ENCODE measurements at regions not wholly inside any gene's neighbourhood (a gene's known extent, or its start where the extent isn't known, plus 50 kb on each side); places are given as distances from the start of the nearest gene placed in this dataset.

GRCh38 chr12:67514502-67514901 lies 134.0 kb upstream of the DYRK2 start:
- Histone ChIP-seq H3K4me3 (no peak overlapping the region), H3K27ac (no peak overlapping the region), H3K9me3 (no peaks in the 10 kb centered on the region), H3K36me3 (ENCODE audit: low read depth, missing control alignments) (no peaks in the 10 kb centered on the region), H3K4me1 (no peaks in the 10 kb centered on the region), H3K27me3 (no peaks in the 10 kb centered on the region)
- TF ChIP-seq POLR2A (IDR thresholded peaks at IDR 0.05) (no peak), CTCF (IDR thresholded peaks at IDR 0.05) (no peak)
- WGBS, 2 donors = 94 to 96% methylated on average over 3 of the region's 3 CpGs
- intact Hi-C loops (cut with DNase I; ENCODE audit: low total_unique reads) = no loop called here
- DNase-seq = no peak

GRCh38 chr12:67515679-67516340 lies 132.7 kb upstream of the DYRK2 start:
- Histone ChIP-seq H3K36me3 (ENCODE audit: low read depth, missing control alignments) (no peaks in the 10 kb centered on the region), H3K27ac (no peak overlapping the region), H3K4me1 (no peaks in the 10 kb centered on the region), H3K9me3 (no peaks in the 10 kb centered on the region), H3K27me3 (no peaks in the 10 kb centered on the region), H3K4me3 (no peak overlapping the region)
- 85 to 89% methylated on average over 10 of the region's 10 CpGs for WGBS, 2 donors
- TF ChIP-seq CTCF (IDR thresholded peaks at IDR 0.05) = no peak
- no peak for TF ChIP-seq POLR2A (IDR thresholded peaks at IDR 0.05)
- intact Hi-C loops (cut with DNase I; ENCODE audit: low total_unique reads) = no loop called here
- DNase-seq = no peak

- no peaks in the 10 kb centered on the region for H3K36me3 ChIP-seq (ENCODE audit: low read depth, missing control alignments)
- H3K4me1 ChIP-seq = no peaks in the 10 kb centered on the region
- no peak for TF ChIP-seq CTCF (IDR thresholded peaks at IDR 0.05)
- no peak for TF ChIP-seq POLR2A (IDR thresholded peaks at IDR 0.05)
- WGBS, 2 donors = 70 to 75% methylated on average over 16 of the region's 16 CpGs
- no peaks in the 10 kb centered on the region for H3K27me3 ChIP-seq
- H3K27ac ChIP-seq = no peak overlapping the region
- intact Hi-C loops (cut with DNase I; ENCODE audit: low total_unique reads) = no loop called here
- H3K4me3 ChIP-seq = no peak overlapping the region
- no peaks in the 10 kb centered on the region for H3K9me3 ChIP-seq
- no peak for DNase-seq
Observed at GRCh38 chr12:67517181-67517887, 131.2 kb upstream of the DYRK2 start.

GRCh38 chr12:67519484-67520433 lies 128.8 kb upstream of the DYRK2 start:
- no peaks in the 10 kb centered on the region for H3K27me3 ChIP-seq
- no peak overlapping the region for H3K4me3 ChIP-seq
- intact Hi-C loops (cut with DNase I; ENCODE audit: low total_unique reads) = no loop called here
- H3K36me3 ChIP-seq (ENCODE audit: low read depth, missing control alignments) = no peaks in the 10 kb centered on the region
- no peaks in the 10 kb centered on the region for H3K9me3 ChIP-seq
- no peaks in the 10 kb centered on the region for H3K4me1 ChIP-seq
- no peak overlapping the region for H3K27ac ChIP-seq
- DNase-seq = no peak
- WGBS, 2 donors = 88 to 89% methylated on average over 7 of the region's 7 CpGs
- TF ChIP-seq CTCF (IDR thresholded peaks at IDR 0.05) = no peak
- no peak for TF ChIP-seq POLR2A (IDR thresholded peaks at IDR 0.05)

Measured in testis (tissue), 2 donors.